ENCODE measurements at regions not wholly inside any gene's neighbourhood (a gene's known extent, or its start where the extent isn't known, plus 50 kb on each side); places are given as distances from the start of the nearest gene placed in this dataset.
"Not testable (repeated sequence)": the region's sequence is repeated elsewhere in the genome, so short reads cannot be mapped to it uniquely, and the experiment has no call there.

GRCh38 chr5:92631237-92631701 lies 949.8 kb downstream of the NR2F1-AS1 start:
- H3K9me3 Mint-ChIP-seq; H3K4me2 ChIP-seq; H2AFZ ChIP-seq; H3K27ac ChIP-seq (ENCODE audit: low read depth); H3F3A ChIP-seq (replicated peaks; ENCODE audit: low read depth); H3K9me2 ChIP-seq (ENCODE audit: insufficient read depth); H3K27ac Mint-ChIP-seq; H3K4me1 Mint-ChIP-seq; DNase-seq (ENCODE audit: low spot score); H3K4me1 ChIP-seq (ENCODE audit: insufficient read depth); H4K20me1 ChIP-seq (replicated peaks; ENCODE audit: insufficient read depth); H3K27me3 Mint-ChIP-seq (ENCODE audit: insufficient read depth, low read depth, poor library complexity); H3K4me3 ChIP-seq; H3K79me2 ChIP-seq (replicated peaks; ENCODE audit: insufficient read depth); ATAC-seq; H3K4me3 Mint-ChIP-seq; H3K36me3 Mint-ChIP-seq (ENCODE audit: low read depth); H3K27me3 ChIP-seq (ENCODE audit: insufficient read depth); H3K36me3 ChIP-seq (ENCODE audit: insufficient read depth): not testable (repeated sequence)

GRCh38 chr5:92629574-92629973 lies 951.4 kb downstream of the NR2F1-AS1 start:
- H3K79me2 ChIP-seq (replicated peaks; ENCODE audit: insufficient read depth): no peaks in the 10 kb centered on the region

More at GRCh38 chr5:92629574-92629973, 951.4 kb downstream of the NR2F1-AS1 start:
- no peaks in the 10 kb centered on the region for H4K20me1 ChIP-seq (replicated peaks; ENCODE audit: insufficient read depth)
- H2AFZ ChIP-seq: no peak overlapping the region
- H3K36me3 Mint-ChIP-seq (ENCODE audit: low read depth): peaks cover 6% of the 10 kb centered on the region; the same call in 1 of the 3 replicates
- H3K4me3 Mint-ChIP-seq: no peak overlapping the region
- H3K4me3 ChIP-seq: no peak overlapping the region
- H3K27ac Mint-ChIP-seq: no peak overlapping the region
- H3K27me3 Mint-ChIP-seq (ENCODE audit: insufficient read depth, low read depth, poor library complexity): no peaks in the 10 kb centered on the region
- H3K4me2 ChIP-seq: no peak overlapping the region
- no peaks in the 10 kb centered on the region for H3K9me3 Mint-ChIP-seq
- DNase-seq (ENCODE audit: low spot score): no peak
- no peaks in the 10 kb centered on the region for H3K36me3 ChIP-seq (ENCODE audit: insufficient read depth)
- TF ChIP-seq REST (IDR thresholded peaks at IDR 0.05; ENCODE audit: unreplicated experiment): no peak
- TF ChIP-seq ZNF462 (CRISPR knock-in tag; IDR thresholded peaks at IDR 0.05): no peak
- no peak for TF ChIP-seq ETS1 (IDR thresholded peaks at IDR 0.05)
- TF ChIP-seq NANOG (IDR thresholded peaks at IDR 0.05; ENCODE audit: borderline replicate concordance): no peak
- TF ChIP-seq ZNF331 (CRISPR knock-in tag; IDR thresholded peaks at IDR 0.05; ENCODE audit: low read depth): no peak
- TF ChIP-seq STAT1 (IDR thresholded peaks at IDR 0.05; ENCODE audit: unreplicated experiment): no peak
- no peak for TF ChIP-seq CREB1 (CRISPR knock-in tag; IDR thresholded peaks at IDR 0.05; ENCODE audit: low read depth)
- H3K4me1 ChIP-seq (ENCODE audit: insufficient read depth): no peaks in the 10 kb centered on the region
- no peak for ATAC-seq
- H3K27me3 ChIP-seq (ENCODE audit: insufficient read depth): no peaks in the 10 kb centered on the region
- H3K27ac ChIP-seq (ENCODE audit: low read depth): no peak overlapping the region
- H3K9me2 ChIP-seq (ENCODE audit: insufficient read depth): no peaks in the 10 kb centered on the region
- no peaks in the 10 kb centered on the region for H3K4me1 Mint-ChIP-seq
- no peaks in the 10 kb centered on the region for H3F3A ChIP-seq (replicated peaks; ENCODE audit: low read depth)

Measured in GM23338 (cell line).